ENCODE measurements at regions not wholly inside any gene's neighbourhood (a gene's known extent, or its start where the extent isn't known, plus 50 kb on each side); places are given as distances from the start of the nearest gene placed in this dataset.

GRCh38 chr9:115230924-115231515 is 113.1 kb upstream of the TNC start:
- FAIRE-seq = no peak
- Histone ChIP-seq H3K27ac (peak overlapping the region in 1 of 2 experiments; percentile 18; a peak in 1 of 6 replicates), H3K4me1 (peaks cover 24% of the 10 kb centered on the region), H3K4me3 (no peak overlapping the region), H3K4me2 (no peak overlapping the region), H3K9me3 (no peaks in the 10 kb centered on the region)
- 76% methylated on average over 3 of the region's 3 CpGs for WGBS (ENCODE audit: missing lambda C conversion rate)
- no peak for DNase-seq (ENCODE audit: low read depth in 1 of 2, low spot score in 1 of 2)
- TF ChIP-seq BCL3 (IDR thresholded peaks at IDR 0.05) (no peak), RARB (CRISPR knock-in tag; IDR thresholded peaks at IDR 0.05) (no peak), NR3C1 (IDR thresholded peaks at IDR 0.05) (no peak), CBX2 (IDR thresholded peaks at IDR 0.05; ENCODE audit: borderline replicate concordance, low read depth) (no peak), HOXB5 (CRISPR knock-in tag; IDR thresholded peaks at IDR 0.05) (no peak), NFE2L2 (conservative IDR thresholded peaks at IDR 0.05; ENCODE audit: low read length) (no peak), KDM1A (IDR thresholded peaks at IDR 0.05; ENCODE audit: low read depth) (no peak), TFCP2L1 (CRISPR knock-in tag; IDR thresholded peaks at IDR 0.05) (no peak)
- POLR2A ChIA-PET = no interaction called here
- CTCF ChIA-PET = interaction anchor here (0.6 to 1.7 kb wide), 2 partner anchors 11 to 26 kb away, joined by 3 to 5 read pairs; no protein-coding TSS in a partner anchor
- ATAC-seq = no peak

DNA sequence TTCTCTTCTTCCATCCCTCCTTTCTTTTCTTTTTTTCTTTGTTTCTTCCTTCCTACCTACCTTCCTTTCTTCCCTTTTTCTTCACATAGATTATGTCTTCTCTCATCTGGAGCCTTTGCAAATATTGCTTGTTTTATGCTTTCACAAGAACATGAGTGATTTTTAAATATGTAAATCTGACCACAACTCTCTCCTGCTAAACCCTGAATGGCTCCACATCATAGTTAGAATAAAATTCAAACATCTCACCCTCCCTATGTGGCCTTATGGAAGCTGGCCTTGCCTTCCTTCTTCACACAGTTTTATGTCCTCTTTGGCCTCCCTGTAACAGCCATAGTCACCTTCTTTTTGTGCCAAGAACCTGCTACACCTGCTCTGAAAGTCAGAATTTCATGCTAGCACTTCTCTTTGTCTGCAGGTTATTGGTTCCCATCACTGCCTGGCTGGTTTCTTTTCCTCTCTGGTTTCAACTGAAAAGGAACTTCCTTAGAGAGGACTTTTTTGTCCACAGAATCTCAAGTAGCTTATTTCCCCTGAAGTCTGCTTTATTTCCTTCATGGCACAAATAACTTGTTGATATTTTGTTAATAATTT is 114.3 kb upstream of the TNC start:
- no peak for FAIRE-seq
- H3K4me2 ChIP-seq = no peak overlapping the region
- H3K27ac ChIP-seq = peak overlapping the region; percentile 17 to 35; a peak in 1 of 6 replicates
- H3K4me1 ChIP-seq = peaks cover 24% of the 10 kb centered on the region
- ChIA-PET CTCF (interaction anchor here (1.5 to 1.7 kb wide), 3 partner anchors 13 to 42 kb away, joined by 3 to 5 read pairs (median 3); no protein-coding TSS in a partner anchor), POLR2A (no interaction called here)
- no peaks in the 10 kb centered on the region for H3K9me3 ChIP-seq
- no peak for ATAC-seq
- no peak for DNase-seq (ENCODE audit: low read depth in 1 of 2, low spot score in 1 of 2)
- TF ChIP-seq POLR2A (IDR thresholded peaks at IDR 0.05; ENCODE audit: low read length) = no peak
- TF ChIP-seq MAFK (IDR thresholded peaks at IDR 0.05; ENCODE audit: partially characterized antibody) = no peak
- TF ChIP-seq EHMT2 (IDR thresholded peaks at IDR 0.05; ENCODE audit: low read depth) = no peak
- no peak for TF ChIP-seq KDM1A (IDR thresholded peaks at IDR 0.05; ENCODE audit: low read depth)
- TF ChIP-seq CHD4 (IDR thresholded peaks at IDR 0.05; ENCODE audit: borderline replicate concordance) = no peak
- TF ChIP-seq USF2 (IDR thresholded peaks at IDR 0.05) = no peak
- no peak for TF ChIP-seq HES2 (IDR thresholded peaks at IDR 0.05)
- TF ChIP-seq, protein P1, sequence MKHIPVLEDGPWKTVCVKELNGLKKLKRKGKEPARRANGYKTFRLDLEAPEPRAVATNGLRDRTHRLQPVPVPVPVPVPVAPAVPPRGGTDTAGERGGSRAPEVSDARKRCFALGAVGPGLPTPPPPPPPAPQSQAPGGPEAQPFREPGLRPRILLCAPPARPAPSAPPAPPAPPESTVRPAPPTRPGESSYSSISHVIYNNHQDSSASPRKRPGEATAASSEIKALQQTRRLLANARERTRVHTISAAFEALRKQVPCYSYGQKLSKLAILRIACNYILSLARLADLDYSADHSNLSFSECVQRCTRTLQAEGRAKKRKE (CRISPR knock-in tag; IDR thresholded peaks at IDR 0.05; ENCODE audit: low read depth) = no peak
- TF ChIP-seq BCL3 (IDR thresholded peaks at IDR 0.05) = no peak
- TF ChIP-seq, protein P2, sequence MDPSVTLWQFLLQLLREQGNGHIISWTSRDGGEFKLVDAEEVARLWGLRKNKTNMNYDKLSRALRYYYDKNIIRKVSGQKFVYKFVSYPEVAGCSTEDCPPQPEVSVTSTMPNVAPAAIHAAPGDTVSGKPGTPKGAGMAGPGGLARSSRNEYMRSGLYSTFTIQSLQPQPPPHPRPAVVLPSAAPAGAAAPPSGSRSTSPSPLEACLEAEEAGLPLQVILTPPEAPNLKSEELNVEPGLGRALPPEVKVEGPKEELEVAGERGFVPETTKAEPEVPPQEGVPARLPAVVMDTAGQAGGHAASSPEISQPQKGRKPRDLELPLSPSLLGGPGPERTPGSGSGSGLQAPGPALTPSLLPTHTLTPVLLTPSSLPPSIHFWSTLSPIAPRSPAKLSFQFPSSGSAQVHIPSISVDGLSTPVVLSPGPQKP (IDR thresholded peaks at IDR 0.05; ENCODE audit: low read depth, low read length) = no peak
- no peak for TF ChIP-seq CEBPB (IDR thresholded peaks at IDR 0.05)
- TF ChIP-seq HOXA7 (CRISPR knock-in tag; IDR thresholded peaks at IDR 0.05) = no peak
- no peak for TF ChIP-seq RCOR1 (IDR thresholded peaks at IDR 0.05; ENCODE audit: low read depth, low read length)
- TF ChIP-seq RFX5 (IDR thresholded peaks at IDR 0.05) = no peak
- H3K4me3 ChIP-seq = no peak overlapping the region
